ENCODE measurements at regions not wholly inside any gene's neighbourhood (a gene's known extent, or its start where the extent isn't known, plus 50 kb on each side); places are given as distances from the start of the nearest gene placed in this dataset.

- TF ChIP-seq ZFP1 (CRISPR knock-in tag; IDR thresholded peaks at IDR 0.05) (no peak), MXD4 (CRISPR knock-in tag; IDR thresholded peaks at IDR 0.05) (no peak), TBP (CRISPR knock-in tag; IDR thresholded peaks at IDR 0.05) (no peak), ZNF577 (CRISPR knock-in tag; IDR thresholded peaks at IDR 0.05; ENCODE audit: borderline replicate concordance, low read depth) (no peak)
Observed at GRCh38 chr11:115819014-115819413, 314.8 kb upstream of the CADM1 start (continued).

DNA sequence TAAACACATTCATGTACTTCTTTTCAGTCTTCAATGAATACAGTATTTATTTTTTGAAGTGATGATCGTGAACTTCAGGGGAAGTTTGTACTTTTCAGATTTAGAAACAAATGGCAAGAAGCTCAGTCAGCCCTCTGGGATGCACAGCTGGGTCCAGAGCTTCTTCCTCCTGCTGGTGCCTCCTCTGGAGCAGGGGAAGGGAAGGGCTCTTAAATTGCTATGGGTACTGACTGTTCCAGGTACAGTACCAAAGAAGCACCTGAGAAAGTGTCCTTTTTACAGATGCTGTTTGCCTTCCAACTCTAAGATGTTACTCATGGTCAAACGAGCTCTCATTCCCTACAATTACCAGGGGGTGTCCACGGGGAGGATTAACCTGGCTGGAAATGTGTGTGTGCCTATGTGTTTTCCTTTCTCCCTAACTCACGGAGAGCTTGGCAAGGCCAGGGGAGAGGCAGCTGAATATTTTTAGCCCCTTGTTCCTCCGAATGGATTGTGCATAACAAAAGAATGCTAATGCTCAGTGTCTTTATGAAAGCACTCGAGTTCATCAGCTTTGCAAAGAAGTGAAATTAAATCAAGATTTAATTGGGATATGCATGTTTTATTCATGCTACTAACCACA lies 313.7 kb upstream of the CADM1 start:
- ChIA-PET CTCF (ENCODE audit: low intra/inter-chr PET ratio, low total read pairs) (no interaction called here), POLR2A (no interaction called here)
- no peak for ATAC-seq
- no peaks in the 10 kb centered on the region; a peak in 1 of 5 replicates for H3K27me3 ChIP-seq (ENCODE audit: control insufficient read depth in 1 of 2, insufficient read depth in 2 of 2, low read length in 2 of 2)
- H2AFZ ChIP-seq (ENCODE audit: low read length): no peak overlapping the region
- H3K4me3 ChIP-seq (replicated peaks in 1 of 3; ENCODE audit: insufficient read depth in 1 of 3, low read depth in 2 of 3, low read length in 3 of 3): no peak overlapping the region
- H4K20me1 ChIP-seq (ENCODE audit: insufficient read depth, low read length): no peaks in the 10 kb centered on the region
- no peak overlapping the region for H3K27ac ChIP-seq (ENCODE audit: extremely low read length, insufficient read depth, low read length)
- H3K4me1 ChIP-seq (ENCODE audit: insufficient read depth, low read length): no peaks in the 10 kb centered on the region
- WGBS (ENCODE audit: low lambda C conversion rate): 0% methylated on average over 5 of the region's 6 CpGs
- BruUV-seq (replicated peaks): no TSS peak
- H3K9me3 ChIP-seq (ENCODE audit: low read length): peaks cover 15% of the 10 kb centered on the region
- intact Hi-C loops (cut with micrococcal nuclease; ENCODE audit: unreplicated experiment): no loop called here
- no peaks in the 10 kb centered on the region for H3K79me2 ChIP-seq (ENCODE audit: insufficient read depth, low read length)
- H3K4me2 ChIP-seq (ENCODE audit: low read depth, low read length): no peak overlapping the region
- FAIRE-seq: no peak
- in situ Hi-C loops (cut with HindIII; ENCODE audit: extremely low pct_ligation_motif_present, low pct_unique_long_range_greater_than_20kb): no loop called here
- no peak for DNase-seq (ENCODE audit: low spot score)
- no peaks in the 10 kb centered on the region for H3K36me3 ChIP-seq (replicated peaks in 1 of 2; ENCODE audit: control insufficient read depth in 1 of 2, insufficient read depth in 2 of 2, low read length in 2 of 2)
- TF ChIP-seq ZNF235 (CRISPR knock-in tag; IDR thresholded peaks at IDR 0.05; ENCODE audit: borderline replicate concordance) (no peak), STAT5B (CRISPR knock-in tag; IDR thresholded peaks at IDR 0.05) (no peak), ZNF547 (CRISPR knock-in tag; IDR thresholded peaks at IDR 0.05) (no peak), ZNF580 (CRISPR knock-in tag; IDR thresholded peaks at IDR 0.05; ENCODE audit: borderline replicate concordance, low read depth) (no peak), BORCS8-MEF2B (CRISPR knock-in tag; IDR thresholded peaks at IDR 0.05) (no peak), BATF2 (CRISPR knock-in tag; IDR thresholded peaks at IDR 0.05) (no peak), ZNF605 (CRISPR knock-in tag; IDR thresholded peaks at IDR 0.05) (no peak), THYN1 (CRISPR knock-in tag; IDR thresholded peaks at IDR 0.05; ENCODE audit: borderline replicate concordance, low read depth) (no peak), ZBTB38 (CRISPR knock-in tag; IDR thresholded peaks at IDR 0.05) (no peak)
- TF ChIP-seq, protein P1, sequence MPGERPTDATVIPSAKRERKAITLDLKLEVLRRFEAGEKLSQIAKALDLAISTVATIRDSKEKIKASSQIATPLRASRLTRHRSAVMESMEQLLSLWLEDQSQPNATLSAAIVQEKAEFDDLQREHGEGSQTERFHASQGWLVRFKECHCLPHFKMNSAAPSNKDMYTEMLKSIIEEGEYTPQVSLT (CRISPR knock-in tag; IDR thresholded peaks at IDR 0.05; ENCODE audit: borderline replicate concordance, low read depth): no peak
- H3K9ac ChIP-seq (ENCODE audit: insufficient read depth, low read depth, low read length): no peak overlapping the region

All from HepG2 (cell line).